Tibial nerve (tissue), 4 donors: ENCODE measurements at regions not wholly inside any gene's neighbourhood (a gene's known extent, or its start where the extent isn't known, plus 50 kb on each side); places are given as distances from the start of the nearest gene placed in this dataset.

Source experiments
- EP300 ChIP-seq, 2 donors: sonication (generic); formaldehyde crosslinking; IDR thresholded peaks; one replicate each; pipeline ENCODE4 v1.6.1; 2017; ENCODE audit warnings: antibody characterized with exemption in 2 of 2, mild to moderate bottlenecking in 1 of 2
- POLR2A ChIP-seq, 2 donors: fragments of 450-650 bp; IDR thresholded peaks; one replicate each; pipeline ENCODE4 v1.6.1; 2017; ENCODE audit warnings: antibody characterized with exemption in 2 of 2, mild to moderate bottlenecking in 2 of 2, moderate library complexity in 2 of 2
- TF ChIP-seq, protein P1 (sequence below), 5 experiments: fragments of 200-600 bp in 3 of 5; fragments of 450-650 bp in 2 of 5; sonication (generic) in 3 of 5; IDR thresholded peaks; one replicate each; pipeline ENCODE4 v1.5.1; 2016 to 2019; ENCODE audit warnings: antibody characterized with exemption in 5 of 5, mild to moderate bottlenecking in 3 of 5, moderate library complexity in 2 of 5

DNA sequence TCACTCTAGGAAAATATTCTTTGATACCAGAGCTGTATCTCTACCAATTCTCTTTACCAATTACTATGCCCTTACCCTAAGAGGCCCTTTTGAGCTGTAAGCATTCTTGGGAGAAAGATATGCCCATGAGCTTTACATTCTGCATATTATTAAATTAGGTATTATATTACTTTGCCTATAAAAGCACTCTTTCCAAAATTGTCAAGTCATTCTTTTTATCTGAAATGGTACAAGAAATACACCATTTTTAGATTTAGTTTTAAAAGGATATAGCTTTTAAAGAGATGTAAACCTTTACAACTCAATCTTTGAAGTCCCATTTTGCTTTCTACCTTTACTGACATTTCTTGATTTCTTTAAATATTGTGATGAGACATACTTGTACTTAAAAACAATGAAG lies 343.5 kb downstream of the C12orf50 start:
- TF ChIP-seq, protein P1, sequence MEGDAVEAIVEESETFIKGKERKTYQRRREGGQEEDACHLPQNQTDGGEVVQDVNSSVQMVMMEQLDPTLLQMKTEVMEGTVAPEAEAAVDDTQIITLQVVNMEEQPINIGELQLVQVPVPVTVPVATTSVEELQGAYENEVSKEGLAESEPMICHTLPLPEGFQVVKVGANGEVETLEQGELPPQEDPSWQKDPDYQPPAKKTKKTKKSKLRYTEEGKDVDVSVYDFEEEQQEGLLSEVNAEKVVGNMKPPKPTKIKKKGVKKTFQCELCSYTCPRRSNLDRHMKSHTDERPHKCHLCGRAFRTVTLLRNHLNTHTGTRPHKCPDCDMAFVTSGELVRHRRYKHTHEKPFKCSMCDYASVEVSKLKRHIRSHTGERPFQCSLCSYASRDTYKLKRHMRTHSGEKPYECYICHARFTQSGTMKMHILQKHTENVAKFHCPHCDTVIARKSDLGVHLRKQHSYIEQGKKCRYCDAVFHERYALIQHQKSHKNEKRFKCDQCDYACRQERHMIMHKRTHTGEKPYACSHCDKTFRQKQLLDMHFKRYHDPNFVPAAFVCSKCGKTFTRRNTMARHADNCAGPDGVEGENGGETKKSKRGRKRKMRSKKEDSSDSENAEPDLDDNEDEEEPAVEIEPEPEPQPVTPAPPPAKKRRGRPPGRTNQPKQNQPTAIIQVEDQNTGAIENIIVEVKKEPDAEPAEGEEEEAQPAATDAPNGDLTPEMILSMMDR (IDR thresholded peaks at IDR 0.05): no peak
- no peak for TF ChIP-seq POLR2A (IDR thresholded peaks at IDR 0.05)
- TF ChIP-seq EP300 (IDR thresholded peaks at IDR 0.05): no peak
